Gastrocnemius medialis (tissue), 4 donors: ENCODE measurements at regions not wholly inside any gene's neighbourhood (a gene's known extent, or its start where the extent isn't known, plus 50 kb on each side); places are given as distances from the start of the nearest gene placed in this dataset.

Source experiments
- CTCF ChIP-seq, 5 experiments: fragments of 450-650 bp in 3 of 5; fragments of 200-600 bp in 2 of 5; sonication (generic) in 2 of 5; IDR thresholded peaks in 4 of 5; conservative IDR thresholded peaks in 1 of 5; 1 replicate in 4 of 5; 2 replicates in 1 of 5; pipeline ENCODE4 v1.5.1; 2016 to 2019; ENCODE audit warnings: antibody characterized with exemption in 5 of 5, mild to moderate bottlenecking in 3 of 5, moderate library complexity in 3 of 5
- POLR2A ChIP-seq, 2 donors: fragments of 450-650 bp; IDR thresholded peaks; one replicate each; pipeline ENCODE4 v1.6.1; 2017; ENCODE audit warnings: antibody characterized with exemption in 2 of 2, mild to moderate bottlenecking in 2 of 2, moderate library complexity in 2 of 2

- no peak for TF ChIP-seq CTCF (IDR thresholded peaks at IDR 0.05 in 4 of 5, conservative IDR thresholded peaks at IDR 0.05 in 1 of 5)
- TF ChIP-seq POLR2A (IDR thresholded peaks at IDR 0.05) = no peak
These were observed 344.4 kb downstream of the CTTN start for GRCh38 chr11:70742553-70743291.
